ENCODE measurements at regions not wholly inside any gene's neighbourhood (a gene's known extent, or its start where the extent isn't known, plus 50 kb on each side); places are given as distances from the start of the nearest gene placed in this dataset.

GRCh38 chr2:163046615-163047014, 208.0 kb upstream of the KCNH7 start:
- H4K20me1 ChIP-seq (replicated peaks; ENCODE audit: control insufficient read depth, insufficient read depth, low read length), result no peaks in the 10 kb centered on the region
- ChIA-PET POLR2A (no interaction called here), CTCF (ENCODE audit: low intra/inter-chr PET ratio) (no interaction called here)
- 0% methylated on average over 2 of the region's 2 CpGs for WGBS (ENCODE audit: insufficient coverage, low coverage, missing lambda C conversion rate)
- no peak overlapping the region for H3K27ac ChIP-seq (ENCODE audit: extremely low read depth, low read depth, low read length)
- FAIRE-seq (no peak), DNase-seq (ENCODE audit: extremely low read depth in 1 of 4, low spot score in 3 of 4) (no peak), ATAC-seq (no peak)
- H3K9me3 ChIP-seq (replicated peaks; ENCODE audit: control insufficient read depth, insufficient read depth, low read depth, low read length), result 0 out of 2 replicates have a peak, but pooled peaks cover 3% of the 10 kb centered on the region
- in situ Hi-C loops (cut with MboI) (no loop called here), intact Hi-C loops (cut with micrococcal nuclease) (no loop called here)
- no peak overlapping the region for H2AFZ ChIP-seq (ENCODE audit: low read depth, low read length)
- H3K27me3 ChIP-seq (ENCODE audit: control insufficient read depth in 2 of 2, insufficient read depth in 2 of 2, low read length in 2 of 2), result no peaks in the 10 kb centered on the region
- no peaks in the 10 kb centered on the region for H3K79me2 ChIP-seq (ENCODE audit: control insufficient read depth, insufficient read depth, low read length)
- no peak overlapping the region for H3K4me3 ChIP-seq
- no peak overlapping the region for H3K4me2 ChIP-seq (ENCODE audit: insufficient read depth, low read length)
- H3K4me1 ChIP-seq (replicated peaks in 1 of 2; ENCODE audit: control insufficient read depth in 2 of 2, insufficient read depth in 2 of 2, low read length in 2 of 2), result no peaks in the 10 kb centered on the region
- no peaks in the 10 kb centered on the region for H3K9me1 ChIP-seq (ENCODE audit: control insufficient read depth, insufficient read depth, low read length)
- no TSS peak for BruUV-seq (replicated peaks)
- no peaks in the 10 kb centered on the region for H3K36me3 ChIP-seq (ENCODE audit: control insufficient read depth, insufficient read depth, low read length)
- H3K9ac ChIP-seq (ENCODE audit: insufficient read depth in 1 of 2, low read depth in 2 of 2, low read length in 2 of 2), result no peak overlapping the region
- TF ChIP-seq ZNF165 (CRISPR knock-in tag; IDR thresholded peaks at IDR 0.05; ENCODE audit: borderline replicate concordance), result no peak
- TF ChIP-seq ZNF316 (IDR thresholded peaks at IDR 0.05), result peak; percentile 24; the same call in 1 of the 2 replicates

GRCh38 chr2:163045830-163046229, 207.3 kb upstream of the KCNH7 start:
- 0% methylated on average over 2 of the region's 2 CpGs for WGBS (ENCODE audit: insufficient coverage, low coverage, missing lambda C conversion rate)

More at GRCh38 chr2:163045830-163046229, 207.3 kb upstream of the KCNH7 start:
- TF ChIP-seq, protein P1, sequence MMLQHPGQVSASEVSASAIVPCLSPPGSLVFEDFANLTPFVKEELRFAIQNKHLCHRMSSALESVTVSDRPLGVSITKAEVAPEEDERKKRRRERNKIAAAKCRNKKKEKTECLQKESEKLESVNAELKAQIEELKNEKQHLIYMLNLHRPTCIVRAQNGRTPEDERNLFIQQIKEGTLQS (IDR thresholded peaks at IDR 0.05), result peak; percentile 47; the same call in 1 of the 2 replicates
- TF ChIP-seq, protein P1 (CRISPR knock-in tag; conservative IDR thresholded peaks at IDR 0.05), result no peak
- no peak for TF ChIP-seq CEBPG (CRISPR knock-in tag; IDR thresholded peaks at IDR 0.05)
- TF ChIP-seq CEBPG (tag; conservative IDR thresholded peaks at IDR 0.05 in 1 of 2, IDR thresholded peaks at IDR 0.05 in 1 of 2), result peak in 1 of 2 experiments; percentile 77; a peak in 2 of 4 replicates
- TF ChIP-seq ZFP1 (CRISPR knock-in tag; IDR thresholded peaks at IDR 0.05), result no peak
- TF ChIP-seq CEBPB (tag; IDR thresholded peaks at IDR 0.05), result 0 out of 2 replicates have a peak, but pooled peaks have one; percentile 18
- Histone ChIP-seq H2AFZ (ENCODE audit: low read depth, low read length) (no peak overlapping the region), H3K4me2 (ENCODE audit: insufficient read depth, low read length) (no peak overlapping the region), H3K4me3 (no peak overlapping the region), H3K4me1 (replicated peaks in 1 of 2; ENCODE audit: control insufficient read depth in 2 of 2, insufficient read depth in 2 of 2, low read length in 2 of 2) (no peaks in the 10 kb centered on the region), H3K9ac (ENCODE audit: insufficient read depth in 1 of 2, low read depth in 2 of 2, low read length in 2 of 2) (no peak overlapping the region), H3K36me3 (ENCODE audit: control insufficient read depth, insufficient read depth, low read length) (no peaks in the 10 kb centered on the region), H3K27me3 (ENCODE audit: control insufficient read depth in 2 of 2, insufficient read depth in 2 of 2, low read length in 2 of 2) (no peaks in the 10 kb centered on the region), H4K20me1 (replicated peaks; ENCODE audit: control insufficient read depth, insufficient read depth, low read length) (no peaks in the 10 kb centered on the region), H3K79me2 (ENCODE audit: control insufficient read depth, insufficient read depth, low read length) (no peaks in the 10 kb centered on the region), H3K27ac (ENCODE audit: extremely low read depth, low read depth, low read length) (no peak overlapping the region), H3K9me1 (ENCODE audit: control insufficient read depth, insufficient read depth, low read length) (no peaks in the 10 kb centered on the region), H3K9me3 (replicated peaks; ENCODE audit: control insufficient read depth, insufficient read depth, low read depth, low read length) (no peaks in the 10 kb centered on the region)
- CTCF ChIA-PET (ENCODE audit: low intra/inter-chr PET ratio), result interaction anchor here (0.6 kb wide), 1 partner anchor 120 kb away, joined by 4 read pairs; no protein-coding TSS in a partner anchor
- in situ Hi-C loops (cut with MboI) (no loop called here), intact Hi-C loops (cut with micrococcal nuclease) (no loop called here)
- DNase-seq (ENCODE audit: extremely low read depth in 1 of 4, low spot score in 3 of 4) (no peak), FAIRE-seq (no peak), ATAC-seq (no peak)
- POLR2A ChIA-PET, result no interaction called here
- no TSS peak for BruUV-seq (replicated peaks)
